A549 (cell line): ENCODE measurements at regions not wholly inside any gene's neighbourhood (a gene's known extent, or its start where the extent isn't known, plus 50 kb on each side); places are given as distances from the start of the nearest gene placed in this dataset.

Experiments
- TF ChIP-seq, protein P1 (sequence below): fragments of >200 bp; sonication (Bioruptor Twin); formaldehyde crosslinking; IDR thresholded peaks from 3 replicates; pipeline ENCODE4 v1.5.1; 2016
- TF ChIP-seq, protein P2 (sequence below): IDR thresholded peaks from 2 replicates; pipeline ENCODE4 v1.6.1; 2012; ENCODE audit warnings: low read depth, borderline replicate concordance

DNA sequence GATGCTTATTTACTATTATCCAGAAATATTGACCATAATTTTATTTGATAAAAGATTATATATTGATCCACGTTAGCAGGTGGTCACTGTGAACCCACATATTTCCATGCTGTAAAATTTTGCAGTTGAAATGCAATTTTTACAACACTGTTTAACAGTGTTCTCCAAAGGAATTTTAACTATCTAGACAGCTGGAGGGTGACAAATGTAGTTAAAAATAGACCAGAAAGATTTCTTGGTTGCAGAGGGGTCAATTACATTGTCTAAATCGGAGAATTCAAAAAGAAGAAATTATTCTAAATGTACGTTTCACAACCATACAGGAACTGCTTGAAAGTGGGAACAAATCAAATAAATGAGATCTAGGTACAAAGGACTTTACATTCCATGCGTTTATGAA is 625.2 kb upstream of the NCAM2 start:
- TF ChIP-seq, protein P1, sequence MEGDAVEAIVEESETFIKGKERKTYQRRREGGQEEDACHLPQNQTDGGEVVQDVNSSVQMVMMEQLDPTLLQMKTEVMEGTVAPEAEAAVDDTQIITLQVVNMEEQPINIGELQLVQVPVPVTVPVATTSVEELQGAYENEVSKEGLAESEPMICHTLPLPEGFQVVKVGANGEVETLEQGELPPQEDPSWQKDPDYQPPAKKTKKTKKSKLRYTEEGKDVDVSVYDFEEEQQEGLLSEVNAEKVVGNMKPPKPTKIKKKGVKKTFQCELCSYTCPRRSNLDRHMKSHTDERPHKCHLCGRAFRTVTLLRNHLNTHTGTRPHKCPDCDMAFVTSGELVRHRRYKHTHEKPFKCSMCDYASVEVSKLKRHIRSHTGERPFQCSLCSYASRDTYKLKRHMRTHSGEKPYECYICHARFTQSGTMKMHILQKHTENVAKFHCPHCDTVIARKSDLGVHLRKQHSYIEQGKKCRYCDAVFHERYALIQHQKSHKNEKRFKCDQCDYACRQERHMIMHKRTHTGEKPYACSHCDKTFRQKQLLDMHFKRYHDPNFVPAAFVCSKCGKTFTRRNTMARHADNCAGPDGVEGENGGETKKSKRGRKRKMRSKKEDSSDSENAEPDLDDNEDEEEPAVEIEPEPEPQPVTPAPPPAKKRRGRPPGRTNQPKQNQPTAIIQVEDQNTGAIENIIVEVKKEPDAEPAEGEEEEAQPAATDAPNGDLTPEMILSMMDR, result no peak
- TF ChIP-seq, protein P2, sequence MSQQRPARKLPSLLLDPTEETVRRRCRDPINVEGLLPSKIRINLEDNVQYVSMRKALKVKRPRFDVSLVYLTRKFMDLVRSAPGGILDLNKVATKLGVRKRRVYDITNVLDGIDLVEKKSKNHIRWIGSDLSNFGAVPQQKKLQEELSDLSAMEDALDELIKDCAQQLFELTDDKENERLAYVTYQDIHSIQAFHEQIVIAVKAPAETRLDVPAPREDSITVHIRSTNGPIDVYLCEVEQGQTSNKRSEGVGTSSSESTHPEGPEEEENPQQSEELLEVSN, result no peak
